Body of pancreas (tissue), 4 donors: ENCODE measurements at regions not wholly inside any gene's neighbourhood (a gene's known extent, or its start where the extent isn't known, plus 50 kb on each side); places are given as distances from the start of the nearest gene placed in this dataset.

Experiments
- ATAC-seq: fragments of 150-250 bp; one replicate; pipeline ENCODE4 v1.9.1; 2016
- DNase-seq, 4 donors: peaks; one replicate each; pipeline ENCODE4 v3.0.0-alpha.2; 2019
- H3K27ac ChIP-seq, 4 donors: fragments of 200-600 bp; sonication (generic); 1 replicate in 3 of 4; 2 replicates in 1 of 4; pipeline versions ENCODE4 v1.5.1 to v1.6.1; 2016 to 2019; ENCODE audit warnings: mild to moderate bottlenecking in 1 of 4, mixed read lengths in 1 of 4, moderate library complexity in 1 of 4
- H3K27me3 ChIP-seq, 2 donors: fragments of 200-600 bp; sonication (generic); one replicate each; pipeline ENCODE4 v1.6.0; 2016; ENCODE audit warnings: mild to moderate bottlenecking in 1 of 2
- H3K36me3 ChIP-seq, 2 donors: fragments of 200-600 bp; sonication (generic); replicated peaks in 1 of 2; 2 replicates each; pipeline ENCODE4 v1.5.1; 2016; ENCODE audit warnings: low read depth in 2 of 2; ENCODE audit not compliant: insufficient read depth in 1 of 2
- H3K4me1 ChIP-seq: fragments of 200-600 bp; sonication (generic); one replicate; pipeline ENCODE4 v1.6.0; 2016
- H3K4me3 ChIP-seq, 2 donors: fragments of 200-600 bp; sonication (generic); 1 replicate in 1 of 2; 2 replicates in 1 of 2; pipeline ENCODE4 v1.5.1; 2016 to 2019
- H3K9me3 ChIP-seq, 3 donors: fragments of 200-600 bp; sonication (generic); 1 replicate in 2 of 3; 2 replicates in 1 of 3; pipeline ENCODE4 v1.5.1; 2016
- POLR2A ChIP-seq, 3 donors: fragments of 450-650 bp; IDR thresholded peaks; one replicate each; pipeline ENCODE4 v1.6.1; 2016; ENCODE audit warnings: antibody characterized with exemption in 3 of 3, mild to moderate bottlenecking in 2 of 3
- WGBS, 2 donors: methylation state at CpG; one replicate each; pipeline ENCODE4 v1.1.5; 2017; 5-methylcytosine and 5-hydroxymethylcytosine counted together
- intact Hi-C: fragments of 100-400 bp; cut with DNase I; formaldehyde crosslinking; loops from one replicate; pipeline ENCODE4 v1.15.1; 2023
- TF ChIP-seq, protein P1 (sequence below), 7 experiments: fragments of 450-650 bp in 4 of 7; fragments of 200-600 bp in 3 of 7; sonication (generic) in 3 of 7; IDR thresholded peaks; one replicate each; pipeline ENCODE4 v1.5.1; 2016 to 2019; ENCODE audit warnings: antibody characterized with exemption in 7 of 7

DNA sequence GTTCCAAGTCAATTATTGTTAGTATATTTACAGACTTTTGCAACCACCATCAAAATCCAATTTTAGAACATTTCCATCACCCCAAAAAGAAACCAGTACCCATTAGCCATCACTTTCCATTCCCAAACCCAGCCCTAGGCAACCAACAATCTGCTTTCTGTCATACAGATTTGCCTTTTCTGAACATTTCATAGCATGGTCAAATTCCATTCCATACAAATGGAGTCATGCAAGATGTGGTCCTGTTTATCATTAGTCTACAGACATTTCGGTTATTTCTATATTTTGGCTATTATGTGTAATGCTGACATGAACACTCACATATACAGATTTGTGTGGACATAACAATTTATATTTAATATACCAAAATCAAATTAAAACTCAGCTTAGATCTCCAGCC lies 508.7 kb downstream of the ZNF674 start:
- intact Hi-C loops: no loop called here
- 67 to 71% methylated on average over 1 of the region's 1 CpG for whole genome bisulfite sequencing, 2 donors
- ATAC-seq: no peak
- Histone ChIP-seq H3K4me3 (no peak overlapping the region), H3K4me1 (no peaks in the 10 kb centered on the region), H3K27me3 (no peaks in the 10 kb centered on the region), H3K36me3 (no peaks in the 10 kb centered on the region), H3K27ac (no peak overlapping the region), H3K9me3 (no peaks in the 10 kb centered on the region)
- TF ChIP-seq, protein P1, sequence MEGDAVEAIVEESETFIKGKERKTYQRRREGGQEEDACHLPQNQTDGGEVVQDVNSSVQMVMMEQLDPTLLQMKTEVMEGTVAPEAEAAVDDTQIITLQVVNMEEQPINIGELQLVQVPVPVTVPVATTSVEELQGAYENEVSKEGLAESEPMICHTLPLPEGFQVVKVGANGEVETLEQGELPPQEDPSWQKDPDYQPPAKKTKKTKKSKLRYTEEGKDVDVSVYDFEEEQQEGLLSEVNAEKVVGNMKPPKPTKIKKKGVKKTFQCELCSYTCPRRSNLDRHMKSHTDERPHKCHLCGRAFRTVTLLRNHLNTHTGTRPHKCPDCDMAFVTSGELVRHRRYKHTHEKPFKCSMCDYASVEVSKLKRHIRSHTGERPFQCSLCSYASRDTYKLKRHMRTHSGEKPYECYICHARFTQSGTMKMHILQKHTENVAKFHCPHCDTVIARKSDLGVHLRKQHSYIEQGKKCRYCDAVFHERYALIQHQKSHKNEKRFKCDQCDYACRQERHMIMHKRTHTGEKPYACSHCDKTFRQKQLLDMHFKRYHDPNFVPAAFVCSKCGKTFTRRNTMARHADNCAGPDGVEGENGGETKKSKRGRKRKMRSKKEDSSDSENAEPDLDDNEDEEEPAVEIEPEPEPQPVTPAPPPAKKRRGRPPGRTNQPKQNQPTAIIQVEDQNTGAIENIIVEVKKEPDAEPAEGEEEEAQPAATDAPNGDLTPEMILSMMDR (IDR thresholded peaks at IDR 0.05): no peak
- no peak for DNase-seq

DNA sequence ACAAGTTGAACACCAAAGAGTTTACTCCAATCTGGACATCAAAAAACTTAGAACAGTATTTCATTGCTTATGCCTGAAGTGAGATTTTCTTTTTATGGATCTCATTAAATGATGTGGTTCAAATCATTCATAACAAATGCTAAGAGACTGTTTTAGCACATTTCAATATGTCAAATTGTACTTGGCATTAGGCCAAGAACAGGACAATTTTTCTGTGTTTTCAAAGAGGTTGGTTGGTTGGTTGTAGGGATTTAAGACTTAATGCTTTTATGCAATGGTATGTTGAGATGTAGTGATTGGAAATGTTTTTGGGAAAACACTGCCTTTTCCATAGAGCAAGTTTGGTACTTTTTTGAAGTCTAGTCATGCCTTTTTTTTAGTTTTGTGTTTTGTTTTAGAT lies 510.4 kb downstream of the ZNF674 start:
- no peak for DNase-seq
- no peak for ATAC-seq
- H3K27me3 ChIP-seq: no peaks in the 10 kb centered on the region
- TF ChIP-seq, protein P1 (IDR thresholded peaks at IDR 0.05): no peak
- TF ChIP-seq POLR2A (IDR thresholded peaks at IDR 0.05): no peak
- H3K36me3 ChIP-seq: no peaks in the 10 kb centered on the region
- no peak overlapping the region for H3K4me3 ChIP-seq
- H3K4me1 ChIP-seq: no peaks in the 10 kb centered on the region
- no peak overlapping the region for H3K27ac ChIP-seq
- intact Hi-C loops: no loop called here
- no peaks in the 10 kb centered on the region for H3K9me3 ChIP-seq

DNA sequence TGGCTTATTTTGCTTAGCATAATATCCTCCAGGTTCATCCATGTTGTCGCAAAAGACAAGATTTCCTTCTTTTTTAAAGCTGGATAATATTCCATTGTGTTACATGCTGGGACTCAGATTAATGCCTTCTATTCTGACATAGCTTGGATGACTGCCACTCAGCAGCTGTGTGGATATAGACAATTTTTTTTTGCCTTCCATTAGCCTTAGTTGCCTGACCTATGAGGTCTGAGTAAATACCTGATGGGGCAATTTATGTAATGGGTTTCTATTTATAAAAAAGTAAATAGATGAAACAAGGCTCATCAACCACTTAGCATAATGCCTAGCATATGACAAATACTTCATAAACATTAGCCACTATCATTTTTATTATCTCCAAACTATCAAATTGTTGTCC lies 515.4 kb downstream of the ZNF674 start:
- intact Hi-C loops: no loop called here
- TF ChIP-seq, protein P1 (IDR thresholded peaks at IDR 0.05): no peak
- no peak for TF ChIP-seq POLR2A (IDR thresholded peaks at IDR 0.05)
- WGBS, 2 donors: 100% methylated on average over 1 of the region's 1 CpG
- H3K36me3 ChIP-seq: no peaks in the 10 kb centered on the region
- no peak overlapping the region for H3K27ac ChIP-seq
- H3K4me3 ChIP-seq: no peak overlapping the region
- H3K4me1 ChIP-seq: no peaks in the 10 kb centered on the region
- H3K27me3 ChIP-seq: no peaks in the 10 kb centered on the region
- peak in 2 of 4 donors; percentile 3 to 7 for DNase-seq
- H3K9me3 ChIP-seq: no peaks in the 10 kb centered on the region
- ATAC-seq: no peak

DNA sequence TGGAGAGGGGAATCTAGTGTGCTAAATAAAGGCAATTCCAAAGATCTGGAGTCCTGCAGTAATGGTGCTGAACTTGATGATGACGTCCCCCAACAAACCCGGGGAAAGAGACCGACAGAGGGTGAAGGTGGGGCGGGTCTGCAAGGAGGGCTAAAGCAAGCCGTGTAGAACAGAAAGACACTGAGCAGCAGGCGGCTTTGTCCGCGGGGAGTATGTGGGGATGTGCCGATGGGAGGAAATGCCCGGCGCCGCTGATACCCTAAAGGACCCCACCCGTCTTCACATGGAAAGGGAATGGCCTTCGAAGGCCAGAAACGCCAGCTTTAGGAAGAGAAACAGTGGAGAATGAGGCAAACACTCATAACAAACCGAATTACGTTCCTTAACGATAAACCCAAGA lies 528.9 kb downstream of the ZNF674 start:
- H3K36me3 ChIP-seq: no peaks in the 10 kb centered on the region
- TF ChIP-seq POLR2A (IDR thresholded peaks at IDR 0.05): no peak
- TF ChIP-seq, protein P1 (IDR thresholded peaks at IDR 0.05): no peak
- no peak for ATAC-seq
- H3K27ac ChIP-seq: no peak overlapping the region
- H3K4me1 ChIP-seq: no peaks in the 10 kb centered on the region
- intact Hi-C loops: no loop called here
- H3K4me3 ChIP-seq: no peak overlapping the region
- DNase-seq: no peak
- no peaks in the 10 kb centered on the region for H3K9me3 ChIP-seq
- 76 to 88% methylated on average over 12 to 18 of the region's 18 CpGs for WGBS, 2 donors
- no peaks in the 10 kb centered on the region for H3K27me3 ChIP-seq

DNA sequence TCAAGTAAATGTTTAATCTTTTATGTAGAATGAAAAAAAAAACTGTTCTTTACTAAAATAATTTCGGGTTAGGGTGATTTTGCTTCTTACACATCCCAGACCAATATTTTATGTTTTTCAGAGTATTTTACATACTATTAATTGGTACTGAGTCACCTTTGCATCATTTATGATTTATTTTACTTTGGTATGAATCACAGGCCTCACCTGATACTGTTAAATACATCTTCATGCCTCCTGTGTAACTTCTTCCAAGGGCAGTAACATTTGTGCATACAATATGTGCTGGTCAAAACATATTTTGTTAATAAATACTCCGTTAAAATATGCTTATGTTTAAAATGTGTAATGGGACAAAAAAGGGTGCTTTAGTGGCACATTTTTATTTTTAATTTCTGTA lies 529.6 kb downstream of the ZNF674 start:
- TF ChIP-seq, protein P1 (IDR thresholded peaks at IDR 0.05): no peak
- no peak for TF ChIP-seq POLR2A (IDR thresholded peaks at IDR 0.05)
- WGBS, 2 donors: 51% methylated on average over 2 of the region's 2 CpGs
- H3K9me3 ChIP-seq: no peaks in the 10 kb centered on the region
- H3K27me3 ChIP-seq: no peaks in the 10 kb centered on the region
- no peaks in the 10 kb centered on the region for H3K36me3 ChIP-seq
- ATAC-seq (no peak), DNase-seq (no peak)
- intact Hi-C loops: no loop called here
- H3K27ac ChIP-seq: no peak overlapping the region
- no peaks in the 10 kb centered on the region for H3K4me1 ChIP-seq
- no peak overlapping the region for H3K4me3 ChIP-seq
